Panc1 (cell line): ENCODE measurements at regions not wholly inside any gene's neighbourhood (a gene's known extent, or its start where the extent isn't known, plus 50 kb on each side); places are given as distances from the start of the nearest gene placed in this dataset.

Experiments
- POLR2AphosphoS5 ChIP-seq: IDR thresholded peaks from 2 replicates; pipeline ENCODE4 v1.6.1; 2012; ENCODE audit warnings: mild to moderate bottlenecking, low read depth, low read length, moderate library complexity
- TCF7L2 ChIP-seq: IDR thresholded peaks from 2 replicates; pipeline ENCODE4 v1.6.1; 2011; ENCODE audit warnings: mild to moderate bottlenecking, low read depth, low read length, inconsistent platforms
- TF ChIP-seq, protein P1 (sequence below): fragments of 450-650 bp; IDR thresholded peaks from 2 replicates; pipeline ENCODE4 v1.5.1; 2017; ENCODE audit warnings: mild to moderate bottlenecking

- TF ChIP-seq, protein P1, sequence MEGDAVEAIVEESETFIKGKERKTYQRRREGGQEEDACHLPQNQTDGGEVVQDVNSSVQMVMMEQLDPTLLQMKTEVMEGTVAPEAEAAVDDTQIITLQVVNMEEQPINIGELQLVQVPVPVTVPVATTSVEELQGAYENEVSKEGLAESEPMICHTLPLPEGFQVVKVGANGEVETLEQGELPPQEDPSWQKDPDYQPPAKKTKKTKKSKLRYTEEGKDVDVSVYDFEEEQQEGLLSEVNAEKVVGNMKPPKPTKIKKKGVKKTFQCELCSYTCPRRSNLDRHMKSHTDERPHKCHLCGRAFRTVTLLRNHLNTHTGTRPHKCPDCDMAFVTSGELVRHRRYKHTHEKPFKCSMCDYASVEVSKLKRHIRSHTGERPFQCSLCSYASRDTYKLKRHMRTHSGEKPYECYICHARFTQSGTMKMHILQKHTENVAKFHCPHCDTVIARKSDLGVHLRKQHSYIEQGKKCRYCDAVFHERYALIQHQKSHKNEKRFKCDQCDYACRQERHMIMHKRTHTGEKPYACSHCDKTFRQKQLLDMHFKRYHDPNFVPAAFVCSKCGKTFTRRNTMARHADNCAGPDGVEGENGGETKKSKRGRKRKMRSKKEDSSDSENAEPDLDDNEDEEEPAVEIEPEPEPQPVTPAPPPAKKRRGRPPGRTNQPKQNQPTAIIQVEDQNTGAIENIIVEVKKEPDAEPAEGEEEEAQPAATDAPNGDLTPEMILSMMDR: no peak
- TF ChIP-seq POLR2AphosphoS5 (no peak), TCF7L2 (no peak)
These were observed 224.7 kb upstream of the FAM78B start for GRCh38 chr1:166391279-166392066.
